Glutamatergic neuron (in vitro differentiated cells): ENCODE measurements at regions not wholly inside any gene's neighbourhood (a gene's known extent, or its start where the extent isn't known, plus 50 kb on each side); places are given as distances from the start of the nearest gene placed in this dataset.

Experiments
- DNase-seq: peaks from one replicate; pipeline ENCODE4 v3.0.0; 2022
- H3K27ac Mint-ChIP-seq: one replicate; pipeline ENCODE4 v1.8.0; 2020; ENCODE audit warnings: mild to moderate bottlenecking, mixed read lengths, inconsistent platforms; ENCODE audit not compliant: unreplicated experiment
- H3K27me3 Mint-ChIP-seq: one replicate; pipeline ENCODE4 v1.8.0; 2020; ENCODE audit warnings: mild to moderate bottlenecking, moderate library complexity, mixed read lengths, inconsistent platforms; ENCODE audit not compliant: unreplicated experiment
- H3K36me3 Mint-ChIP-seq: one replicate; pipeline ENCODE4 v1.8.0; 2020; ENCODE audit warnings: mild to moderate bottlenecking, mixed read lengths, inconsistent platforms; ENCODE audit not compliant: unreplicated experiment
- H3K4me1 Mint-ChIP-seq: one replicate; pipeline ENCODE4 v1.8.0; 2020; ENCODE audit warnings: mild to moderate bottlenecking, low read depth, mixed read lengths, inconsistent platforms; ENCODE audit not compliant: unreplicated experiment
- H3K4me3 Mint-ChIP-seq: one replicate; pipeline ENCODE4 v1.8.0; 2020; ENCODE audit warnings: mild to moderate bottlenecking, mixed read lengths, inconsistent platforms; ENCODE audit not compliant: unreplicated experiment
- H3K9me3 Mint-ChIP-seq: one replicate; pipeline ENCODE4 v1.8.0; 2020; ENCODE audit warnings: mild to moderate bottlenecking, moderate library complexity, mixed read lengths, inconsistent platforms; ENCODE audit not compliant: unreplicated experiment
- CTCF ChIP-seq: fragments of 200-600 bp; sonication (generic); IDR thresholded peaks from one replicate; pipeline ENCODE4 v1.5.0; 2021; ENCODE audit not compliant: partially characterized antibody, unreplicated experiment

GRCh38 chr4:117941611-117942010 lies 92.7 kb upstream of the NDST3 start:
- peaks cover 2% of the 10 kb centered on the region for H3K27me3 Mint-ChIP-seq
- H3K36me3 Mint-ChIP-seq, result peaks cover 15% of the 10 kb centered on the region
- TF ChIP-seq CTCF, result no peak
- no peak overlapping the region for H3K4me3 Mint-ChIP-seq
- H3K9me3 Mint-ChIP-seq, result peaks cover 10% of the 10 kb centered on the region
- H3K27ac Mint-ChIP-seq, result peak overlapping the region; percentile 89
- peaks cover 3% of the 10 kb centered on the region for H3K4me1 Mint-ChIP-seq
- peak; percentile 62 for DNase-seq

- H3K4me3 Mint-ChIP-seq, result no peak overlapping the region
- H3K9me3 Mint-ChIP-seq, result peaks cover 9% of the 10 kb centered on the region
- peaks cover 13% of the 10 kb centered on the region for H3K36me3 Mint-ChIP-seq
- H3K4me1 Mint-ChIP-seq, result no peaks in the 10 kb centered on the region
- no peak for DNase-seq
- H3K27ac Mint-ChIP-seq, result no peak overlapping the region
- no peak for TF ChIP-seq CTCF
- peaks cover 4% of the 10 kb centered on the region for H3K27me3 Mint-ChIP-seq
Observed at GRCh38 chr4:117949621-117950020, 84.7 kb upstream of the NDST3 start.

DNA sequence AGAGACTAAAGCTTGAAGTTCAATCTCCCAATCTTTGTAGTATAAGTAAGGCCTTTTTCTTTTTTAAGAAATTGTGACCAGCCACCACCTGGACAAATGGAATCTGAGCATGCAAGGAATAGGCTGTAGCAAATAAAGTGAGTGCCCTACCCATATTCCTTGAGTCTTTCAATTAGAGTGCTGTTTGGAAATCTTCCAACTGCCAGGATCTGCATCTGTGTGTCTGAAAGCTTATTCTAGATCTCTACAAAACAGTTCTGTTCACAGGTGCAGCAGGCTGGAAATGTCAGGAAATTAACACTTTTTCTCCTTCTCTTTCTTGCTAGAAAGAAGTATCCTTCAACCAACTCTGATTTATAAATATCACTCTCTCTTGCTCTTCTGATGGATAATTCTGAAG lies 76.7 kb upstream of the NDST3 start:
- Mint-ChIP-seq H3K4me3 (no peak overlapping the region), H3K4me1 (no peaks in the 10 kb centered on the region), H3K9me3 (peaks cover 4% of the 10 kb centered on the region), H3K36me3 (peaks cover 8% of the 10 kb centered on the region), H3K27me3 (peaks cover 2% of the 10 kb centered on the region), H3K27ac (no peak overlapping the region)
- DNase-seq, result no peak
- no peak for TF ChIP-seq CTCF

DNA sequence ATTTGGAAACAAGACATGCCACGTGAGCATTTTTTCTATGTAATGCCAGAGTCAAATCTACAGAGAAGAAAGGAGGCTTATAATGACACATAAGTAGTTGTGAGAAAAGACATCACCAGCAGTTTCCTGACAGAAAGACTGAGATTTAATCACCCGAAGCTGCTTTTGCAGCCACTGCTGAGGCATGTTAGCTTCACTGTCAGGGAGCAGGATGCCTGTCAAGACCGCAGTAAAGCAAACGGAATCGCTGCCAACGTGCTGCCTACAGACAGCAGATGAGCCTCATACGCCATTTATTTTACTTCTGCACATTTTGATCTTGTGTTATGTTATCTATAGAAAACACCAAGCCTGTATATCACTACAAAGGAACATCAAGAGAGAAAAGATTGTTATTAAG lies 68.7 kb upstream of the NDST3 start:
- Mint-ChIP-seq H3K4me1 (peaks cover 3% of the 10 kb centered on the region), H3K9me3 (peaks cover 2% of the 10 kb centered on the region), H3K27ac (no peak overlapping the region), H3K4me3 (no peak overlapping the region), H3K27me3 (no peaks in the 10 kb centered on the region), H3K36me3 (no peaks in the 10 kb centered on the region)
- no peak for DNase-seq
- TF ChIP-seq CTCF, result no peak

DNA sequence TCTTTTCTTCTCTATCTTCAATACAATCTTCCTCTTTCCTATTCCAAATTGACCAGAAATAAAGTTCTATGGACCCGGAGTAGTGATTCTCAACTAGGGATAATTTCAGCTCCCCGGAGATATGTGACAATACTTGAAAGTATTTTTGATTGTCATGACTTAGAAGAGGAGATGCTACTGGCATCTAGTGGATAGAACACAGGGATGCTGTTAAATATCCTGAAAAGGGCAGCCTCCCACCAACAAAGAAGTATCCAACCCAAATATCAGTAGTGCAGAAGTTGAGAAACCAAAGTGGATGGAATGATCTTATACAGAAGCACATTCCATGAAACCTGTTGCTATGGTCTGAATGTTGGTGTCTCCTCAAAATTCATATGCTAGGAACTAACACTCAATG lies 65.7 kb upstream of the NDST3 start:
- DNase-seq, result no peak
- Mint-ChIP-seq H3K27ac (no peak overlapping the region), H3K9me3 (peaks cover 7% of the 10 kb centered on the region), H3K4me1 (peaks cover 18% of the 10 kb centered on the region), H3K27me3 (peaks cover 3% of the 10 kb centered on the region), H3K4me3 (peak overlapping the region; percentile 3), H3K36me3 (no peaks in the 10 kb centered on the region)
- no peak for TF ChIP-seq CTCF
